H9 (cell line): ENCODE measurements at regions not wholly inside any gene's neighbourhood (a gene's known extent, or its start where the extent isn't known, plus 50 kb on each side); places are given as distances from the start of the nearest gene placed in this dataset.

ENCODE experiments used
- DNase-seq: peaks from one replicate; pipeline ENCODE4 v3.0.0-alpha.2; 2017
- H2AFZ ChIP-seq: one replicate; pipeline ENCODE4 v1.6.1; 2013; ENCODE audit warnings: mild to moderate bottlenecking, low read length, control low read depth, moderate library complexity
- H2AK5ac ChIP-seq: 2 replicates; pipeline ENCODE4 v1.6.1; 2013; ENCODE audit warnings: low read length, control low read depth, mixed read lengths; ENCODE audit not compliant: insufficient read length
- H2BK120ac ChIP-seq: one replicate; pipeline ENCODE4 v1.6.1; 2013; ENCODE audit warnings: low read depth, mild to moderate bottlenecking, low read length, control low read depth, inconsistent platforms; ENCODE audit not compliant: poor library complexity, severe bottlenecking
- H2BK12ac ChIP-seq: 2 replicates; pipeline ENCODE4 v1.6.1; 2013; ENCODE audit warnings: low read length, control low read depth, mixed read lengths, low read depth; ENCODE audit not compliant: insufficient read length
- H2BK15ac ChIP-seq: 2 replicates; pipeline ENCODE4 v1.6.1; 2013; ENCODE audit warnings: low read depth, low read length, control low read depth
- H2BK20ac ChIP-seq: one replicate; pipeline ENCODE4 v1.6.1; 2013; ENCODE audit warnings: low read depth, mild to moderate bottlenecking, low read length, control low read depth, inconsistent platforms; ENCODE audit not compliant: poor library complexity, severe bottlenecking
- H2BK5ac ChIP-seq: 2 replicates; pipeline ENCODE4 v1.6.1; 2013; ENCODE audit warnings: low read length, control low read depth, mixed read lengths; ENCODE audit not compliant: insufficient read length
- H3K14ac ChIP-seq: 2 replicates; pipeline ENCODE4 v1.6.1; 2013; ENCODE audit warnings: low read length, control low read depth; ENCODE audit not compliant: insufficient read depth
- H3K18ac ChIP-seq: 2 replicates; pipeline ENCODE4 v1.6.1; 2013; ENCODE audit warnings: low read depth, mild to moderate bottlenecking, mixed read lengths, low read length, control low read depth; ENCODE audit not compliant: insufficient read length
- H3K23ac ChIP-seq: 2 replicates; pipeline ENCODE4 v1.6.1; 2013; ENCODE audit warnings: low read length, control low read depth, mixed read lengths, low read depth; ENCODE audit not compliant: insufficient read length
- H3K23me2 ChIP-seq: 2 replicates; pipeline ENCODE4 v1.6.1; 2013; ENCODE audit warnings: low read depth, mild to moderate bottlenecking, mixed read lengths, low read length, control low read depth; ENCODE audit not compliant: insufficient read length, poor library complexity, severe bottlenecking
- H3K27ac ChIP-seq: 2 replicates; pipeline ENCODE4 v1.5.1; 2013; ENCODE audit warnings: low read length, control low read depth, mixed read lengths, low read depth; ENCODE audit not compliant: insufficient read length
- H3K27me3 ChIP-seq: 2 replicates; pipeline ENCODE4 v1.6.1; 2013; ENCODE audit warnings: low read length, control low read depth, inconsistent platforms; ENCODE audit not compliant: insufficient read depth
- H3K4ac ChIP-seq: 2 replicates; pipeline ENCODE4 v1.6.1; 2013; ENCODE audit warnings: low read depth, mild to moderate bottlenecking, control low read depth, inconsistent platforms, low read length, moderate library complexity
- H3K4me1 ChIP-seq: 2 replicates; pipeline ENCODE4 v1.6.1; 2013; ENCODE audit warnings: low read length, control low read depth, inconsistent platforms; ENCODE audit not compliant: insufficient read depth
- H3K4me2 ChIP-seq: 2 replicates; pipeline ENCODE4 v1.6.1; 2013; ENCODE audit warnings: low read length, control low read depth, mixed read lengths; ENCODE audit not compliant: insufficient read length, insufficient read depth
- H3K56ac ChIP-seq: 2 replicates; pipeline ENCODE4 v1.6.1; 2013; ENCODE audit warnings: low read depth, mild to moderate bottlenecking, mixed read lengths, low read length, control low read depth; ENCODE audit not compliant: insufficient read length
- H3K79me1 ChIP-seq: 2 replicates; pipeline ENCODE4 v1.6.1; 2013; ENCODE audit warnings: low read depth, mild to moderate bottlenecking, moderate library complexity, low read length, control low read depth, inconsistent platforms; ENCODE audit not compliant: insufficient read depth, poor library complexity, severe bottlenecking
- H3K79me2 ChIP-seq: 2 replicates; pipeline ENCODE4 v1.6.1; 2013; ENCODE audit warnings: low read length, control low read depth, inconsistent platforms; ENCODE audit not compliant: insufficient read depth
- H3K9ac ChIP-seq: 2 replicates; pipeline ENCODE4 v1.6.1; 2013; ENCODE audit warnings: low read length, control low read depth, mixed read lengths; ENCODE audit not compliant: insufficient read length; ENCODE audit errors: extremely low read depth
- H3K9me3 ChIP-seq: one replicate; pipeline ENCODE4 v1.6.1; 2013; ENCODE audit warnings: low read depth, low read length, inconsistent platforms; ENCODE audit not compliant: control insufficient read depth
- H3T11ph ChIP-seq: one replicate; pipeline ENCODE4 v1.6.1; 2013; ENCODE audit warnings: mild to moderate bottlenecking, low read length, control low read depth, inconsistent platforms
- H4K20me1 ChIP-seq: one replicate; pipeline ENCODE4 v1.6.1; 2013; ENCODE audit not compliant: control insufficient read depth, insufficient read length, insufficient read depth
- H4K5ac ChIP-seq: 2 replicates; pipeline ENCODE4 v1.6.1; 2013; ENCODE audit warnings: low read depth, mild to moderate bottlenecking, mixed read lengths, low read length, control low read depth; ENCODE audit not compliant: insufficient read length
- H4K8ac ChIP-seq: replicated peaks from 2 replicates; pipeline ENCODE4 v1.6.1; 2013; ENCODE audit warnings: low read length, control low read depth, mixed read lengths, low read depth; ENCODE audit not compliant: insufficient read length
- H4K91ac ChIP-seq: 2 replicates; pipeline ENCODE4 v1.6.1; 2013; ENCODE audit warnings: low read depth, mild to moderate bottlenecking, moderate library complexity, mixed read lengths, low read length, control low read depth; ENCODE audit not compliant: insufficient read length
- H3K27ac Mint-ChIP-seq, 3 experiments: 2 replicates in 2 of 3; 3 replicates in 1 of 3; pipeline ENCODE4 v1.8.0; 2020 to 2021; ENCODE audit warnings: mixed read lengths in 3 of 3, mild to moderate bottlenecking in 1 of 3, moderate library complexity in 1 of 3
- H3K27me3 Mint-ChIP-seq: 2 replicates; pipeline ENCODE4 v1.8.0; 2021; ENCODE audit warnings: low read depth, mild to moderate bottlenecking, moderate library complexity, mixed read lengths
- H3K36me3 Mint-ChIP-seq, 3 experiments: 2 replicates in 2 of 3; 3 replicates in 1 of 3; pipeline ENCODE4 v1.8.0; 2020 to 2021; ENCODE audit warnings: low read depth in 3 of 3, mixed read lengths in 3 of 3; ENCODE audit not compliant: insufficient read depth in 1 of 3
- H3K4me1 Mint-ChIP-seq, 2 experiments: 2 replicates each; pipeline ENCODE4 v1.8.0; 2020; ENCODE audit warnings: mixed read lengths in 2 of 2
- H3K4me3 Mint-ChIP-seq, 2 experiments: 2 replicates in 1 of 2; 3 replicates in 1 of 2; pipeline ENCODE4 v1.8.0; 2020 to 2021; ENCODE audit warnings: mild to moderate bottlenecking in 2 of 2, mixed read lengths in 2 of 2, moderate library complexity in 1 of 2
- H3K9me3 Mint-ChIP-seq, 2 experiments: 2 replicates in 1 of 2; 3 replicates in 1 of 2; pipeline ENCODE4 v1.8.0; 2020; ENCODE audit warnings: mild to moderate bottlenecking in 2 of 2, mixed read lengths in 2 of 2, moderate library complexity in 1 of 2
- CTCF ChIP-seq: fragments of 200-600 bp; sonication (generic); conservative IDR thresholded peaks from 3 replicates; pipeline ENCODE4 v1.8.0; 2021; ENCODE audit warnings: antibody characterized with exemption, mild to moderate bottlenecking
- WGBS: extraction: QIAGEN DNeasy Blood & Tissue Kit; methylation state at CpG from one replicate; pipeline ENCODE4 v1.1.7; 2013; ENCODE audit warnings: missing lambda C conversion rate, low lambda C conversion rate, mixed read lengths; ENCODE audit not compliant: insufficient read length; ENCODE audit errors: extremely low coverage; 5-methylcytosine and 5-hydroxymethylcytosine counted together

- no peaks in the 10 kb centered on the region for H3K79me2 ChIP-seq
- H2AFZ ChIP-seq: no peak overlapping the region
- no peaks in the 10 kb centered on the region for H3K23me2 ChIP-seq
- H3T11ph ChIP-seq: no peak overlapping the region
- H3K56ac ChIP-seq: no peak overlapping the region
- H4K8ac ChIP-seq: no peak overlapping the region
- no CpG with 5 or more reads among the region's 1 CpG for WGBS
- no peaks in the 10 kb centered on the region for H3K79me1 ChIP-seq
- no peaks in the 10 kb centered on the region for H4K20me1 ChIP-seq
- H2BK20ac ChIP-seq: no peak overlapping the region
- H3K4me3 Mint-ChIP-seq: no peak overlapping the region
- H3K23ac ChIP-seq: no peak overlapping the region
- H3K14ac ChIP-seq: no peak overlapping the region
- H3K27ac ChIP-seq: no peak overlapping the region
- no peak overlapping the region for H3K4me2 ChIP-seq
- H3K4me1 ChIP-seq: no peaks in the 10 kb centered on the region
- no peak overlapping the region for H2BK15ac ChIP-seq
- no peak overlapping the region for H3K27ac Mint-ChIP-seq
- no peaks in the 10 kb centered on the region; a peak in 1 of 5 replicates for H3K9me3 Mint-ChIP-seq
- H4K5ac ChIP-seq: no peak overlapping the region
- no peak overlapping the region for H2BK5ac ChIP-seq
- H4K91ac ChIP-seq: no peak overlapping the region
- no peaks in the 10 kb centered on the region for H3K27me3 ChIP-seq
- H3K27me3 Mint-ChIP-seq: no peaks in the 10 kb centered on the region
- H3K9ac ChIP-seq: no peak overlapping the region
- H2AK5ac ChIP-seq: no peak overlapping the region
- no peak overlapping the region for H2BK120ac ChIP-seq
- no peak overlapping the region for H2BK12ac ChIP-seq
- TF ChIP-seq CTCF: no peak
- peaks cover 14 to 21% of the 10 kb centered on the region in 2 experiments for H3K4me1 Mint-ChIP-seq
- H3K18ac ChIP-seq: no peak overlapping the region
- no peaks in the 10 kb centered on the region for H3K9me3 ChIP-seq
- no peak for DNase-seq
- no peak overlapping the region for H3K4ac ChIP-seq
- no peaks in the 10 kb centered on the region; a peak in 1 of 7 replicates for H3K36me3 Mint-ChIP-seq
These were observed 788.5 kb downstream of the MCTP2 start for GRCh38 chr15:95019907-95020306.
